ENCODE measurements at regions not wholly inside any gene's neighbourhood (a gene's known extent, or its start where the extent isn't known, plus 50 kb on each side); places are given as distances from the start of the nearest gene placed in this dataset.

DNA sequence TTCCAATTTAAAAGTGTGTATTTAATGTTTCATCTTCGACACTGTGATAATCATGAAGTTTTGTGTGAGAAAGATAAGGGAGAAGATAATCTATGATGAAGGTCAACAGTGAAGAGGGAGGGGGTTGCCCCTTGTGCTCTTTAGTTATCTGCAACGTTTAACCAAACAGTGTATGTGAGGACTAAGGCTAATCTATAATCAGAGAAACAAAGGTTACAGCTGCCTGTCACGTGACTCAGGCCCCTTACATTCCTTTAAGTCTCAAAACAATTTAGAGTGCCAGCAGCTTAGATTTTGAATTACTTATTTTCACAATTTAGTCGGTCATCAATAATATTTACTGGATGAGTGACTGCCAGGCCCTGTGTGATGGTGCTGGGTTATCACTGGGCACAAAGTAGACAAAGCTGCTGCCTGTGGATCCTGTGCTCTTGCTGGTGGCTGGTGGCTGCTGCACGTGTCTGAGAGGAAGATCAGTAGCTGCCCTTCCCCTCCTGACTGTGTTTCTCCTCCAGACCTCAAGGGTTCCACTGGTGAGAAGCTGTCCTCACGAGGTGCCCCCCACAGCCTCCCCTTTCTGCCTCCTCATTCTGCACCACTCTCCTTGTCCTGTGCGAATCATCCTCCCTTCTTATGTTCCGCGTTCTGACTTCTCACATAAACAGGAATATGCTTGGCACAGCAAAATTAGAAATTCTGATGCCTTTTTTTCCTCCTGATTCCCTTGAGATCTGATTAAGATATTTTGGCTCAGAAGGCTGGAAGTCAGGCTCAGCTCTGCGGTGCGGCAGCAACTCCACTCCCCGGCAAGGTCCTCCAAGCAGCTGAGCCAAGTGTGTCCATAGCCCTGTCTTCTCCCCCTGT lies 331.1 kb upstream of the B3GAT1 start (continued):
- TF ChIP-seq TRIM24 (CRISPR knock-in tag; IDR thresholded peaks at IDR 0.05), result no peak
- TF ChIP-seq ZNF333 (CRISPR knock-in tag; IDR thresholded peaks at IDR 0.05; ENCODE audit: borderline replicate concordance), result no peak
- TF ChIP-seq, protein P1, sequence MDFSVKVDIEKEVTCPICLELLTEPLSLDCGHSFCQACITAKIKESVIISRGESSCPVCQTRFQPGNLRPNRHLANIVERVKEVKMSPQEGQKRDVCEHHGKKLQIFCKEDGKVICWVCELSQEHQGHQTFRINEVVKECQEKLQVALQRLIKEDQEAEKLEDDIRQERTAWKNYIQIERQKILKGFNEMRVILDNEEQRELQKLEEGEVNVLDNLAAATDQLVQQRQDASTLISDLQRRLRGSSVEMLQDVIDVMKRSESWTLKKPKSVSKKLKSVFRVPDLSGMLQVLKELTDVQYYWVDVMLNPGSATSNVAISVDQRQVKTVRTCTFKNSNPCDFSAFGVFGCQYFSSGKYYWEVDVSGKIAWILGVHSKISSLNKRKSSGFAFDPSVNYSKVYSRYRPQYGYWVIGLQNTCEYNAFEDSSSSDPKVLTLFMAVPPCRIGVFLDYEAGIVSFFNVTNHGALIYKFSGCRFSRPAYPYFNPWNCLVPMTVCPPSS (IDR thresholded peaks at IDR 0.05), result no peak
- TF ChIP-seq, protein P2, sequence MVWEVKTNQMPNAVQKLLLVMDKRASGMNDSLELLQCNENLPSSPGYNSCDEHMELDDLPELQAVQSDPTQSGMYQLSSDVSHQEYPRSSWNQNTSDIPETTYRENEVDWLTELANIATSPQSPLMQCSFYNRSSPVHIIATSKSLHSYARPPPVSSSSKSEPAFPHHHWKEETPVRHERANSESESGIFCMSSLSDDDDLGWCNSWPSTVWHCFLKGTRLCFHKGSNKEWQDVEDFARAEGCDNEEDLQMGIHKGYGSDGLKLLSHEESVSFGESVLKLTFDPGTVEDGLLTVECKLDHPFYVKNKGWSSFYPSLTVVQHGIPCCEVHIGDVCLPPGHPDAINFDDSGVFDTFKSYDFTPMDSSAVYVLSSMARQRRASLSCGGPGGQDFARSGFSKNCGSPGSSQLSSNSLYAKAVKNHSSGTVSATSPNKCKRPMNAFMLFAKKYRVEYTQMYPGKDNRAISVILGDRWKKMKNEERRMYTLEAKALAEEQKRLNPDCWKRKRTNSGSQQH (CRISPR knock-in tag; IDR thresholded peaks at IDR 0.05; ENCODE audit: low read depth), result no peak
- TF ChIP-seq, protein P3, sequence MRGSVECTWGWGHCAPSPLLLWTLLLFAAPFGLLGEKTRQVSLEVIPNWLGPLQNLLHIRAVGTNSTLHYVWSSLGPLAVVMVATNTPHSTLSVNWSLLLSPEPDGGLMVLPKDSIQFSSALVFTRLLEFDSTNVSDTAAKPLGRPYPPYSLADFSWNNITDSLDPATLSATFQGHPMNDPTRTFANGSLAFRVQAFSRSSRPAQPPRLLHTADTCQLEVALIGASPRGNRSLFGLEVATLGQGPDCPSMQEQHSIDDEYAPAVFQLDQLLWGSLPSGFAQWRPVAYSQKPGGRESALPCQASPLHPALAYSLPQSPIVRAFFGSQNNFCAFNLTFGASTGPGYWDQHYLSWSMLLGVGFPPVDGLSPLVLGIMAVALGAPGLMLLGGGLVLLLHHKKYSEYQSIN (CRISPR knock-in tag; IDR thresholded peaks at IDR 0.05; ENCODE audit: borderline replicate concordance), result no peak
- no peak for TF ChIP-seq ZKSCAN8 (CRISPR knock-in tag; IDR thresholded peaks at IDR 0.05; ENCODE audit: borderline replicate concordance)
- no peak for TF ChIP-seq IRX3 (CRISPR knock-in tag; IDR thresholded peaks at IDR 0.05; ENCODE audit: borderline replicate concordance, low read depth)
- TF ChIP-seq SOX5 (CRISPR knock-in tag; IDR thresholded peaks at IDR 0.05; ENCODE audit: borderline replicate concordance), result peak; percentile 89
- no peak for TF ChIP-seq NR3C1 (CRISPR knock-in tag; IDR thresholded peaks at IDR 0.05)
- TF ChIP-seq, protein P4, sequence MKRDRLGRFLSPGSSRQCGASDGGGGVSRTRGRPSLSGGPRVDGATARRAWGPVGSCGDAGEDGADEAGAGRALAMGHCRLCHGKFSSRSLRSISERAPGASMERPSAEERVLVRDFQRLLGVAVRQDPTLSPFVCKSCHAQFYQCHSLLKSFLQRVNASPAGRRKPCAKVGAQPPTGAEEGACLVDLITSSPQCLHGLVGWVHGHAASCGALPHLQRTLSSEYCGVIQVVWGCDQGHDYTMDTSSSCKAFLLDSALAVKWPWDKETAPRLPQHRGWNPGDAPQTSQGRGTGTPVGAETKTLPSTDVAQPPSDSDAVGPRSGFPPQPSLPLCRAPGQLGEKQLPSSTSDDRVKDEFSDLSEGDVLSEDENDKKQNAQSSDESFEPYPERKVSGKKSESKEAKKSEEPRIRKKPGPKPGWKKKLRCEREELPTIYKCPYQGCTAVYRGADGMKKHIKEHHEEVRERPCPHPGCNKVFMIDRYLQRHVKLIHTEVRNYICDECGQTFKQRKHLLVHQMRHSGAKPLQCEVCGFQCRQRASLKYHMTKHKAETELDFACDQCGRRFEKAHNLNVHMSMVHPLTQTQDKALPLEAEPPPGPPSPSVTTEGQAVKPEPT (CRISPR knock-in tag; IDR thresholded peaks at IDR 0.05; ENCODE audit: low read depth), result no peak
- no peak for TF ChIP-seq ZNF720 (CRISPR knock-in tag; IDR thresholded peaks at IDR 0.05)
- TF ChIP-seq PTBP1 (IDR thresholded peaks at IDR 0.05; ENCODE audit: low read depth, low read length, poor library complexity, severe bottlenecking), result no peak
- no peak for TF ChIP-seq ZNF644 (CRISPR knock-in tag; IDR thresholded peaks at IDR 0.05; ENCODE audit: low read depth)
- TF ChIP-seq ZNF124 (CRISPR knock-in tag; IDR thresholded peaks at IDR 0.05), result 0 out of 2 replicates have a peak, but pooled peaks have one; percentile 21
- no peak for TF ChIP-seq ZNF549 (CRISPR knock-in tag; IDR thresholded peaks at IDR 0.05)
- TF ChIP-seq, protein P5, sequence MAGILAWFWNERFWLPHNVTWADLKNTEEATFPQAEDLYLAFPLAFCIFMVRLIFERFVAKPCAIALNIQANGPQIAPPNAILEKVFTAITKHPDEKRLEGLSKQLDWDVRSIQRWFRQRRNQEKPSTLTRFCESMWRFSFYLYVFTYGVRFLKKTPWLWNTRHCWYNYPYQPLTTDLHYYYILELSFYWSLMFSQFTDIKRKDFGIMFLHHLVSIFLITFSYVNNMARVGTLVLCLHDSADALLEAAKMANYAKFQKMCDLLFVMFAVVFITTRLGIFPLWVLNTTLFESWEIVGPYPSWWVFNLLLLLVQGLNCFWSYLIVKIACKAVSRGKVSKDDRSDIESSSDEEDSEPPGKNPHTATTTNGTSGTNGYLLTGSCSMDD (CRISPR knock-in tag; IDR thresholded peaks at IDR 0.05), result no peak
- no peak for TF ChIP-seq MLLT10 (CRISPR knock-in tag; IDR thresholded peaks at IDR 0.05)
- no peak for TF ChIP-seq NFE2L2 (IDR thresholded peaks at IDR 0.05; ENCODE audit: low read length)
- no peak for TF ChIP-seq TP53 (CRISPR knock-in tag; conservative IDR thresholded peaks at IDR 0.05)
- TF ChIP-seq SOX13 (IDR thresholded peaks at IDR 0.05), result peak; percentile 80
- peak in 1 of 2 experiments; percentile 94; a peak in 2 of 4 replicates for TF ChIP-seq SOX13 (CRISPR knock-in tag; conservative IDR thresholded peaks at IDR 0.05 in 1 of 2, IDR thresholded peaks at IDR 0.05 in 1 of 2)
- TF ChIP-seq, protein P6, sequence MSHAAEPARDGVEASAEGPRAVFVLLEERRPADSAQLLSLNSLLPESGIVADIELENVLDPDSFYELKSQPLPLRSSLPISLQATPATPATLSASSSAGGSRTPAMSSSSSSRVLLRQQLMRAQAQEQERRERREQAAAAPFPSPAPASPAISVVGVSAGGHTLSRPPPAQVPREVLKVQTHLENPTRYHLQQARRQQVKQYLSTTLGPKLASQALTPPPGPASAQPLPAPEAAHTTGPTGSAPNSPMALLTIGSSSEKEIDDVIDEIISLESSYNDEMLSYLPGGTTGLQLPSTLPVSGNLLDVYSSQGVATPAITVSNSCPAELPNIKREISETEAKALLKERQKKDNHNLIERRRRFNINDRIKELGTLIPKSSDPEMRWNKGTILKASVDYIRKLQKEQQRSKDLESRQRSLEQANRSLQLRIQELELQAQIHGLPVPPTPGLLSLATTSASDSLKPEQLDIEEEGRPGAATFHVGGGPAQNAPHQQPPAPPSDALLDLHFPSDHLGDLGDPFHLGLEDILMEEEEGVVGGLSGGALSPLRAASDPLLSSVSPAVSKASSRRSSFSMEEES (CRISPR knock-in tag; IDR thresholded peaks at IDR 0.05), result peak; percentile 60; the same call in 1 of the 2 replicates
- no peak for TF ChIP-seq ZNF282 (IDR thresholded peaks at IDR 0.05; ENCODE audit: partially characterized antibody)
